Caco-2 (cell line): ENCODE measurements at regions not wholly inside any gene's neighbourhood (a gene's known extent, or its start where the extent isn't known, plus 50 kb on each side); places are given as distances from the start of the nearest gene placed in this dataset.

Source experiments
- BruUV-seq: library from RNA; stranded (reverse); fragments of 400-500 nt; replicated peaks from 2 replicates; lab custom pipeline; 2021; lab: Mats Ljungman, UMichigan
- CTCF ChIA-PET: fragments of 300-600 bp; sonication (Branson Sonifier 250); formaldehyde crosslinking; loops from one replicate; lab custom pipeline; 2022; ENCODE audit warnings: antibody characterized with exemption; lab: Charles Lee
- POLR2A ChIA-PET: fragments of 300-600 bp; sonication (Branson Sonifier 250); formaldehyde crosslinking; loops from one replicate; lab custom pipeline; 2022; ENCODE audit warnings: antibody characterized with exemption; lab: Charles Lee
- DNase-seq, 2 experiments: peaks; one replicate each; pipeline versions ENCODE4 v3.0.0 to v3.0.0-alpha.2; 2020 to 2022
- H3K27me3 ChIP-seq: replicated peaks from 2 replicates; pipeline ENCODE4 v1.6.0; 2011; ENCODE audit warnings: low read length; ENCODE audit not compliant: control insufficient read depth, insufficient read depth
- H3K36me3 ChIP-seq: 2 replicates; pipeline ENCODE4 v1.5.1; 2011; ENCODE audit warnings: low read length; ENCODE audit not compliant: control insufficient read depth, insufficient read depth
- H3K4me1 ChIP-seq: fragments of 250-450 bp; sonication (Bioruptor Pico); 2 replicates; pipeline ENCODE4 v1.5.1; 2020; ENCODE audit warnings: mild to moderate bottlenecking
- H3K4me3 ChIP-seq: 2 replicates; pipeline ENCODE4 v1.5.1; 2011; ENCODE audit warnings: low read depth, mild to moderate bottlenecking, control low read depth, low read length
- H3K9me3 ChIP-seq: fragments of 250-450 bp; sonication (Bioruptor Pico); 2 replicates; pipeline ENCODE4 v1.5.1; 2020; ENCODE audit warnings: mild to moderate bottlenecking, moderate library complexity
- H3K27ac Mint-ChIP-seq: one replicate; pipeline ENCODE4 v1.8.0; 2022; ENCODE audit warnings: mixed read lengths; ENCODE audit not compliant: unreplicated experiment
- H3K27me3 Mint-ChIP-seq: one replicate; pipeline ENCODE4 v1.8.0; 2022; ENCODE audit warnings: mixed read lengths; ENCODE audit not compliant: insufficient read depth, unreplicated experiment
- H3K36me3 Mint-ChIP-seq: one replicate; pipeline ENCODE4 v1.8.0; 2022; ENCODE audit warnings: mild to moderate bottlenecking, mixed read lengths; ENCODE audit not compliant: insufficient read depth, unreplicated experiment
- H3K4me1 Mint-ChIP-seq: one replicate; pipeline ENCODE4 v1.8.0; 2022; ENCODE audit warnings: low read depth, mixed read lengths; ENCODE audit not compliant: unreplicated experiment
- H3K4me3 Mint-ChIP-seq: one replicate; pipeline ENCODE4 v1.8.0; 2022; ENCODE audit warnings: mild to moderate bottlenecking, moderate library complexity, mixed read lengths; ENCODE audit not compliant: unreplicated experiment
- H3K9me3 Mint-ChIP-seq: one replicate; pipeline ENCODE4 v1.8.0; 2022; ENCODE audit warnings: mixed read lengths; ENCODE audit not compliant: unreplicated experiment
- CTCF ChIP-seq, 2 experiments: fragments of 200-600 bp in 1 of 2; IDR thresholded peaks; 1 replicate in 1 of 2; 2 replicates in 1 of 2; pipeline versions ENCODE4 v1.5.1 to v1.8.0; 2011 to 2022; ENCODE audit warnings: antibody characterized with exemption in 1 of 2, control low read depth in 1 of 2, inconsistent platforms in 1 of 2, low read depth in 1 of 2, low read length in 1 of 2, mild to moderate bottlenecking in 1 of 2, moderate library complexity in 1 of 2; ENCODE audit not compliant: insufficient read depth in 1 of 2, severe bottlenecking in 1 of 2, unreplicated experiment in 1 of 2
- intact Hi-C: fragments of 100-400 bp; cut with micrococcal nuclease; formaldehyde crosslinking; loops from one replicate; pipeline ENCODE4 v1.10.0; 2022; ENCODE audit not compliant: unreplicated experiment

- POLR2A ChIA-PET = no interaction called here
- no peaks in the 10 kb centered on the region for H3K9me3 Mint-ChIP-seq
- no peak overlapping the region for H3K4me3 Mint-ChIP-seq
Measured at GRCh38 chr17:51347851-51348584, 87.7 kb downstream of the UTP18 start.

DNA sequence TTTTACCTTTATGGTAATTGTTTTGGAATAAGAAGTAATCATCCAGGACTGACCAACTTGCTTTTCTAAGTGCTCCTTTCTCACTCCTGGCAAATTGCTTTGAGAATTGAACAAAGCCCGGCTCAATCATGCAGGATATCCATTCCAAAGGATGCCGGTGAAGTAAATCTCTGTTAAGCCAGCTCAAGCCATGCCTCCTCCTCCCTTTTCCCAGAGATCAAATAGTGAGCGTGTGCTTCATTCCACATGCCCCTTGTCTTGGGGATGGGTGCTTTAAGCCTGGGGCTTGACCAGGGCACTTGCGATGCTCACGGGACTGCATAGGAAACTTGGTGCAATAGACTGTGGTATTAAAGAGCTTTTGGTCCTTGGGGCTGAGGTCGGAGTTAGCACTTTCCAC lies 90.7 kb downstream of the UTP18 start:
- CTCF ChIA-PET = no interaction called here
- H3K4me1 Mint-ChIP-seq = no peaks in the 10 kb centered on the region
- no peaks in the 10 kb centered on the region; the same call in 1 of the 2 replicates for H3K27me3 ChIP-seq

More at GRCh38 chr17:51347851-51348584, 87.7 kb downstream of the UTP18 start:
- peaks cover 13% of the 10 kb centered on the region for H3K27me3 Mint-ChIP-seq
- Histone ChIP-seq H3K4me3 (no peak overlapping the region), H3K27me3 (no peaks in the 10 kb centered on the region), H3K36me3 (no peaks in the 10 kb centered on the region), H3K4me1 (no peaks in the 10 kb centered on the region), H3K9me3 (no peaks in the 10 kb centered on the region)
- no peak overlapping the region for H3K27ac Mint-ChIP-seq
- no peaks in the 10 kb centered on the region for H3K36me3 Mint-ChIP-seq
- BruUV-seq = no TSS peak
- intact Hi-C loops = no loop called here
- no peak for TF ChIP-seq CTCF (IDR thresholded peaks at IDR 0.05; ENCODE audit: insufficient read depth in 1 of 2, low read depth in 1 of 2, low read length in 1 of 2, severe bottlenecking in 1 of 2, unreplicated experiment in 1 of 2)
- CTCF ChIA-PET = no interaction called here
- no peak for DNase-seq
- H3K4me1 Mint-ChIP-seq = no peaks in the 10 kb centered on the region

GRCh38 chr17:51351890-51352289 lies 91.5 kb downstream of the UTP18 start:
- DNase-seq = no peak
- ChIA-PET CTCF (interaction anchor here (1.1 kb wide), 1 partner anchor 53 kb away, joined by 15 read pairs; no protein-coding TSS in a partner anchor), POLR2A (no interaction called here)
- no peaks in the 10 kb centered on the region for H3K9me3 ChIP-seq
- Mint-ChIP-seq H3K27me3 (peaks cover 21% of the 10 kb centered on the region), H3K9me3 (no peaks in the 10 kb centered on the region), H3K27ac (no peak overlapping the region), H3K4me1 (no peaks in the 10 kb centered on the region), H3K4me3 (no peak overlapping the region), H3K36me3 (no peaks in the 10 kb centered on the region)
- no peak overlapping the region for H3K4me3 ChIP-seq
- no TSS peak for BruUV-seq
- no peaks in the 10 kb centered on the region; the same call in 1 of the 2 replicates for H3K27me3 ChIP-seq
- no peaks in the 10 kb centered on the region for H3K4me1 ChIP-seq
- intact Hi-C loops = no loop called here
- H3K36me3 ChIP-seq = no peaks in the 10 kb centered on the region
- TF ChIP-seq CTCF (IDR thresholded peaks at IDR 0.05; ENCODE audit: insufficient read depth in 1 of 2, low read depth in 1 of 2, low read length in 1 of 2, severe bottlenecking in 1 of 2, unreplicated experiment in 1 of 2) = no peak

More for the DNA sequence above, 90.7 kb downstream of the UTP18 start:
- no peaks in the 10 kb centered on the region for H3K36me3 ChIP-seq
- intact Hi-C loops = no loop called here
- POLR2A ChIA-PET = no interaction called here
- Mint-ChIP-seq H3K27ac (no peak overlapping the region), H3K27me3 (peaks cover 17% of the 10 kb centered on the region), H3K4me3 (no peak overlapping the region), H3K9me3 (no peaks in the 10 kb centered on the region), H3K36me3 (no peaks in the 10 kb centered on the region)
- no TSS peak for BruUV-seq
- no peak overlapping the region for H3K4me3 ChIP-seq
- no peak for DNase-seq
- no peaks in the 10 kb centered on the region for H3K4me1 ChIP-seq
- TF ChIP-seq CTCF (IDR thresholded peaks at IDR 0.05; ENCODE audit: insufficient read depth in 1 of 2, low read depth in 1 of 2, low read length in 1 of 2, severe bottlenecking in 1 of 2, unreplicated experiment in 1 of 2) = no peak
- H3K9me3 ChIP-seq = no peaks in the 10 kb centered on the region
